ENCODE measurements at regions not wholly inside any gene's neighbourhood (a gene's known extent, or its start where the extent isn't known, plus 50 kb on each side); places are given as distances from the start of the nearest gene placed in this dataset.
A peak's percentile ranks its signal among the peaks of the same experiment; 100 is the strongest.

DNA sequence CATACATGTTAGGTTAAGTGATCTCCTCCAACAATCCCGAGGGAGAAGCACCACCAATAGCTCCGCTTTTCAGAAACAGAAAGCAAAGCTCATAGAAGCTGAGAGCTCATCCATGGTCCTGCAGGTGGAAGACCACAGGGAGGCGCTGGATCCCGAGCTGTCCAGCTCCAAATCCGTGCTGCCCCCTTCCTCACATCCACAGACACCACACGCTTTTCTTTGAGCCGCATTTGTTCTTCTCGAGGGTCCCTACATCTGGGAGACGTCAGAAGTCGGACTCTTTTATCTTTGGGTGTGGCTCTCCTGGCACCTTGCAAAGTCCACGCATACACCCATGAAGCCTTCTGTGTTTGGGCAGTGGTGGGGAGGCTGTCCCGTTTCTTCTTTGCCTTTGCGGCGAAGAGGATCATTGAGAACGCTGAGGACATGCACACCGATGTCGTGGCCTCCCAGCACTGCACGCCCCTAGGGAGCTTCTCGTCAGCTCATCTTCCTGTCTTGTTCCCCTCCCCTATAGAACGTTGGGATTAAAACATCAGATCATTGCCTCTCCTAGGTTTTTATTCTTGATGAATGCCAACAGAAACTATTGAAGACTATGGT is 184.8 kb downstream of the TEX29 start:
- TF ChIP-seq, protein P1, sequence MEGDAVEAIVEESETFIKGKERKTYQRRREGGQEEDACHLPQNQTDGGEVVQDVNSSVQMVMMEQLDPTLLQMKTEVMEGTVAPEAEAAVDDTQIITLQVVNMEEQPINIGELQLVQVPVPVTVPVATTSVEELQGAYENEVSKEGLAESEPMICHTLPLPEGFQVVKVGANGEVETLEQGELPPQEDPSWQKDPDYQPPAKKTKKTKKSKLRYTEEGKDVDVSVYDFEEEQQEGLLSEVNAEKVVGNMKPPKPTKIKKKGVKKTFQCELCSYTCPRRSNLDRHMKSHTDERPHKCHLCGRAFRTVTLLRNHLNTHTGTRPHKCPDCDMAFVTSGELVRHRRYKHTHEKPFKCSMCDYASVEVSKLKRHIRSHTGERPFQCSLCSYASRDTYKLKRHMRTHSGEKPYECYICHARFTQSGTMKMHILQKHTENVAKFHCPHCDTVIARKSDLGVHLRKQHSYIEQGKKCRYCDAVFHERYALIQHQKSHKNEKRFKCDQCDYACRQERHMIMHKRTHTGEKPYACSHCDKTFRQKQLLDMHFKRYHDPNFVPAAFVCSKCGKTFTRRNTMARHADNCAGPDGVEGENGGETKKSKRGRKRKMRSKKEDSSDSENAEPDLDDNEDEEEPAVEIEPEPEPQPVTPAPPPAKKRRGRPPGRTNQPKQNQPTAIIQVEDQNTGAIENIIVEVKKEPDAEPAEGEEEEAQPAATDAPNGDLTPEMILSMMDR (IDR thresholded peaks at IDR 0.05) = peak; percentile 24; the same call in 1 of the 2 replicates

GRCh38 chr13:111506125-111506524 is 185.7 kb downstream of the TEX29 start:
- TF ChIP-seq, protein P1 (IDR thresholded peaks at IDR 0.05) = no peak

GRCh38 chr13:111506621-111507020 is 186.2 kb downstream of the TEX29 start:
- TF ChIP-seq, protein P1 (IDR thresholded peaks at IDR 0.05) = no peak

DNA sequence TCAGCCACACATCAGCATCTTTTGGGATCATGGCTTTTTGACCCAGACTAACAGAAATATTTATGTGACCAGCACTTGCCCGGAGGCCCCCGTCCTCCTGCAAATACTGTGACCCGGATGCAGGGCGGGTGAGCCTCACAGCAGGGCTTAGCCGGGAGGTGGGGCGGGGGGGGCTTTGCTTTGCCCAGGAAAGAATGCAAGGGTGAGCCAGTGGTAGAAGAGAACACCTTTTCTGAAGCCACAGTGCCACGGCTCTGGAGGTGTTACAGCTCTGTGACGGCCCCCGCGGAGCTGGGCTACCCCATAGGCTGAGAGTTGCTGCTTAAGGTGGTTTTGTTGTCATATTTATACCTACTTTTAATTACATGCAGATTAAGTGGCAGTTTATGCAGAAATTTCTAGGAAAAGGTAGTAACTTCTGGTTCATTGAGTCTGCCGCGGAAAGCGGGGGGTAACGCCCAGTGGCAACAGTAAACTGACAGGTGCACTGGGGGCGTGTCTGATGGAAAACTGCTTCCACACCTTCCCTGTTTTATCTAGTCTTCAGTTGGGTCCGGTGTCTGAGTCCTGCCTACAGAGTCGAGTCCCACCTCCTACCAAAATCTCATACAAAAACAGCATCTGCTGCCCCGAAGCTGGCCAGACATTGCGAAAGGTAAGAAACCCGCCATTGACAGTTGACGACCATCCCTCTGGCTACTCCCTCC is 187.9 kb downstream of the TEX29 start:
- TF ChIP-seq, protein P1 (IDR thresholded peaks at IDR 0.05) = no peak

DNA sequence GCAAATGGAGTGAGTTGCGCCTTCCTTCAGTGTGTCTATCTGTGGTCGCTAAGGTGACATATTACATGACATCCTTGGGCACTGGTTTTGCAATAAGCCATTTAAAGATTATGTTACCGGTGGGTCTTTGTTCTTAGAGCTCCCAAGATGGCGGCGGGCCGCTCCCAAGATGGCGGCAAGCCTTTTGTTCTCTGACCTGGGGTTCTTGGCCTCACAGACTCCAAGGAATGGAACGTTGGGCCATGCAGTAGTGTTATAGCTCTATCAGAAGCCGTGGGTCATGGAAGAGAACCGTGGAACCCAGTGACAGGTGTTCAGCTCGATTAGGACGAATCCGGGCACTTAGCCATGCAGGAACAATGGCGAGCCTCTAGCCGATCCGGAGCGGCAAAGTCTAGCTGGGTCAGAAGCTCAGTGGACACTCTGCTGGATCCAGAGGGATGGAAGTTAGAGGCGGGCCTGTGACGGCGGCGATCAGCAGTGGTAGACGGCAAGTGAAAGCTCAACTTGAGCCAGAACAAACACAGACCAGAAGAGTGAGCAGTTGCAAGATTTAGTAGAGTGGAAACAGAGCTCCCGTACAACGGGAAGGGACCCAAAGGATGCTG is 188.6 kb downstream of the TEX29 start:
- TF ChIP-seq, protein P1 (IDR thresholded peaks at IDR 0.05) = no peak

DNA sequence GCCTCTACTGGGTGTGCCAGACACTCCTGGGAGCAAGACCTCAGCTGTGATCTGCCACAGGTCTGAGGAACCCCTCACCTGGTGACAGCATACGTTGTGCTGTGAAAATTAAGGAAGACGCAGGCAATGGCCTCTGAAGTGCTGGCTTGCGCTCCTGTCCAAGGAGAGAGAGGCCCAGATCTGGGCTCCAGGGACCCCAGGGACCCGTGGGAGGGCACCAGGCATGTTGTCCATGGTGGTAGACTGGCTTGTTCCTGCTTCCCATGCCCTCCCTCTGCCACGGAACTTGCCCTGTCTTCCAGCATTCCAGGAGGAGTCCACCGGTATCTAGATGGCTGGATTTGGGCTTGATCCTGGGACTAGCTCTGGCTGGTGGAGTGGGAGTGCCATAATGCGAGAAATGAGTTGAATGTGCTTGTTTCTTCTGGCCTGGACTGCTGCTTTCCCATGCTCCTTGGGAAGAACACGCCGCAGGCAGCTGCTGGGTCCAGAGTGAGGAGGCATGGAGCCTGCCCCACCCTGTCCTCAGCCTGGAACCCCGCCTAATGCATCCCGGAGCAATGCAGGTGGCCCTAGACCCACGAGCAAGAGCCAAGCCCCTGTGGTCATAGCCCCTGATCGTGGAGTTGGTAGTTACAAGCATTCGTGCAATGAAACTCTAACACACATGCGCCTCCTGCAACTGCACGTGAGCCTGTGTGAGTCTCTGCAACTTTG is 190.2 kb downstream of the TEX29 start:
- TF ChIP-seq, protein P1 (IDR thresholded peaks at IDR 0.05) = no peak

GRCh38 chr13:111511219-111511732 is 190.8 kb downstream of the TEX29 start:
- TF ChIP-seq, protein P1 (IDR thresholded peaks at IDR 0.05) = no peak
